Stimulated activated naive CD8-positive, alpha-beta T cell treated with anti-CD3 and anti-CD28 coated beads, Interleukin-15, Interleukin-2, amounts not matched to agents 100 ng/mL and 50 ng/mL, for 24 hours (primary cell): ENCODE measurements at regions not wholly inside any gene's neighbourhood (a gene's known extent, or its start where the extent isn't known, plus 50 kb on each side); places are given as distances from the start of the nearest gene placed in this dataset.

Experiments
- H3K27ac Mint-ChIP-seq: one replicate; pipeline ENCODE4 v1.8.0; 2021; ENCODE audit warnings: mild to moderate bottlenecking, mixed read lengths
- H3K27me3 Mint-ChIP-seq: one replicate; pipeline ENCODE4 v1.8.0; 2021; ENCODE audit warnings: mixed read lengths
- H3K36me3 Mint-ChIP-seq: one replicate; pipeline ENCODE4 v1.8.0; 2021; ENCODE audit warnings: low read depth, mixed read lengths
- H3K4me1 Mint-ChIP-seq: one replicate; pipeline ENCODE4 v1.8.0; 2021; ENCODE audit warnings: low read depth, mixed read lengths
- H3K4me3 Mint-ChIP-seq: one replicate; pipeline ENCODE4 v1.8.0; 2021; ENCODE audit warnings: mild to moderate bottlenecking, mixed read lengths
- H3K9me3 Mint-ChIP-seq: one replicate; pipeline ENCODE4 v1.8.0; 2021; ENCODE audit warnings: mixed read lengths

DNA sequence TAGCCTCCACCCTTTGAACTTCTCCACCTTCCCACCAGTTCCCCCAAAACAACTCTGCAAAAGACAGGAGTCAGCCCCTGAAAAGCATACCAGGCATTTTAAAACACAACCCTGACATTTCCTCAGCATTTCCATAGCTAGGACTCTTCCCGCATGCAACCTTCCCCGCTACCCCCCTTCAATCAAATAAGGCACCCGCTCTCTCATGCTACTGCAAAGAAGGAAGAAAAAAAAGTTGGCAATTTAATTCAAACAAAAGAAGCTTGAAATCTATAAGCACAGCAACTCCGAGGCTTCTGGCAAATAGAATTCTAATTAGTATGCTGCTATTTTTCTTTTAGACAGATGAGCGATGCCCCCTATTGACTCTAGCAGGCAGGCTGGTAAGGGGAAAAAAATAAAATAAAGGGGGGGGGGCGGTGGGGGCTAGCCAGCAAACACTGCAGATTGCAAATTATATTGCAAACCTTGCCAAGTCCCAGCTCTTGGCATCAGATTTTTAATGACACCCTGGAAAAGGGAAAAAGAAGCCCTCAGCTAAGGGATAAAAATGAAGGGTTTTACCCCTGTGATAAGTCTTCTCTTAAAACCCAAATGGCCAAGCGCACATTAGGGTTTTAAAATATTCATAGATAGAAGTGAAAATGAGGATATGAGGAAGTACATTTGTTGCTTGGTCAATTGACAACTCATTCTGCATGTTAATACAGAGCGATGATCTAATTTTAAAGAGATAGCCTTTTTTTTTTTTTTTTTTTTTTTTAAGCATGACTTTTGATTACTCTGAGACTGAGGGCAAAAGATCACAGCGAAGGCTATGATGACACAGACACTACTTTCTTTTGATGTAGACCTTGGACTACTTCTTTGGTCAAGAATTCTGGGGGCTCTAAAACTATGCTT is 255.2 kb downstream of the NR2F2 start:
- H3K4me1 Mint-ChIP-seq = no peaks in the 10 kb centered on the region
- no peaks in the 10 kb centered on the region for H3K36me3 Mint-ChIP-seq

GRCh38 chr15:96586901-96587300 is 256.4 kb downstream of the NR2F2 start:
- Mint-ChIP-seq H3K9me3 (no peaks in the 10 kb centered on the region), H3K4me1 (no peaks in the 10 kb centered on the region), H3K27me3 (no peaks in the 10 kb centered on the region), H3K4me3 (no peak overlapping the region), H3K36me3 (no peaks in the 10 kb centered on the region), H3K27ac (no peak overlapping the region)

More for the DNA sequence above, 255.2 kb downstream of the NR2F2 start:
- Mint-ChIP-seq H3K27me3 (no peaks in the 10 kb centered on the region), H3K4me3 (no peak overlapping the region), H3K9me3 (no peaks in the 10 kb centered on the region), H3K27ac (no peak overlapping the region)

DNA sequence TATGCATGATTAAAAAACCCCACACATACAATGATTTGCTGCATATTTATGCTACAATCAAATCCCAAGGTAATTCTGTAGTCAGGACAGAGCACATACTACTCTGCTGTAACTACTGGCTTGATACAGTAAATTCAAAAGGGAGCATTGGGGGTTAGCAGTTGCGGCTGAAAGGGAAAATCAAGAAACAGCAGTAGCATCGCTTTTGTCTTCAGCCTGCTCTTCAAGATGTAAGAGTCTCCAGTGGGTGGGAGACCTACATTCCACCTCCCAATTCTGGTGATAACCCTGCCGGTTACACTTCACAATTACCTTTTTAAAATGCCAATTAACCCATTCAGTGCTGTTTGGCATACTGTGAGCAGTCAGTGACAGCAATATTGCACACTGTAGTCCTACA is 259.4 kb downstream of the NR2F2 start:
- Mint-ChIP-seq H3K9me3 (no peaks in the 10 kb centered on the region), H3K4me3 (no peak overlapping the region), H3K27ac (no peak overlapping the region), H3K36me3 (no peaks in the 10 kb centered on the region), H3K4me1 (no peaks in the 10 kb centered on the region), H3K27me3 (no peaks in the 10 kb centered on the region)

DNA sequence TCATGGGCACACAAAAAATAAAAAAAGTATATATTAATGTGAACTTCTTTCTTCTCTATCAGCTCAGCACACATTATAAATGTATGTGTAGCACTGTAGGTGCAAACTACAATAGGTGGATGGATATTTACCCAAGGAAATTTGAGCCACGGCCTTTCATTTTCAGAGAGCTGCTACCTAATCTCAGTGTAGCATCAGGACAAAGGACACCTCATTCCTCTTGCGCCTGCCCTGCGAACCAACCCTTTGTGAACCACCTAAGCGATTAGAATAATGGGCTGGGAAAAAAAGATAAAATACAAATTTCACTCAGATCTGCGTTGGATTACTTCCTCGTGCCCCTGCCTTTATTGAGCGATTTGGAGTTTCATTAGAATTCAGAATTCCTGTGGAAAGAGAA is 263.2 kb downstream of the NR2F2 start:
- H3K36me3 Mint-ChIP-seq = no peaks in the 10 kb centered on the region
- no peak overlapping the region for H3K4me3 Mint-ChIP-seq
- no peak overlapping the region for H3K27ac Mint-ChIP-seq
- no peaks in the 10 kb centered on the region for H3K27me3 Mint-ChIP-seq
- no peaks in the 10 kb centered on the region for H3K4me1 Mint-ChIP-seq
- H3K9me3 Mint-ChIP-seq = peaks cover 4% of the 10 kb centered on the region

DNA sequence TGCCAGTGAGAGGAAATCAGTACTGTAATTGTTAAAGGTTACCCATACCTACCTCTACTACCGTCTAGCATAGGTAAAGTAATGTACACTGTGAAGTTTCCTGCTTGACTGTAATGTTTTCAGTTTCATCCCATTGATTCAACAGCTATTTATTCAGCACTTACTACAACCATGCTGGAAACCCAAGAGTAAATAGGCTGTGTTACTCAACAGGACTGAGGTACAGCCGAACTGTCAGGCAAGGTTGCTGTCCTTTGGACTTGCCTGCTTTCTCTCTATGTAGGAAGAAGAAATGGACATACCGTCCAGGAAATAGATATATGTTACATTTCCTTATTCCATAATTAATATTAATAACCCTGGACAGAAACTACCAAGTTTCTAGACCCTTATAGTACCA is 265.5 kb downstream of the NR2F2 start:
- Mint-ChIP-seq H3K27ac (no peak overlapping the region), H3K4me3 (no peak overlapping the region), H3K4me1 (no peaks in the 10 kb centered on the region), H3K27me3 (no peaks in the 10 kb centered on the region), H3K9me3 (peaks cover 4% of the 10 kb centered on the region), H3K36me3 (no peaks in the 10 kb centered on the region)

- Mint-ChIP-seq H3K4me3 (no peak overlapping the region), H3K36me3 (no peaks in the 10 kb centered on the region), H3K27me3 (no peaks in the 10 kb centered on the region), H3K4me1 (no peaks in the 10 kb centered on the region), H3K27ac (no peak overlapping the region), H3K9me3 (peaks cover 4% of the 10 kb centered on the region)
Observed at GRCh38 chr15:96598514-96598913, 268.0 kb downstream of the NR2F2 start.

DNA sequence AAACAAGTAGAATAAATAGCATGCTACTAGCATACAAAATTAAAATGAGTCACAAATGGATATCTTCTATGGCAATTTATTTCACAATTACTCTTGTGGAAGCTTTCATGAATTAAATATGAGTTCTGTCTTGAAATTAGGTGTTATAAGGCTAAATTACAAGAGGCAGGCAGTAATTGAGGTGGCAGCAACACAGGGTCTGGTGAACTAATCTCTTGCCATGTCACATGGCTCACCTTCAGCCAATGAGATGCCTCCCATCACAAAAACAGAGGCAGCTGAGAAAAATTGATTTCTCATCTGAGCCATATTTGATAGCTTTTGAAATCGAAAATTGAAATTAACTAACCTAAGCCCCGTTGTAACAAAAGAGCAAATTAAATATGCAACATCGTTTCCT is 268.8 kb downstream of the NR2F2 start:
- no peaks in the 10 kb centered on the region for H3K36me3 Mint-ChIP-seq
- no peak overlapping the region for H3K4me3 Mint-ChIP-seq
- peaks cover 4% of the 10 kb centered on the region for H3K9me3 Mint-ChIP-seq
- H3K27ac Mint-ChIP-seq = no peak overlapping the region
- H3K4me1 Mint-ChIP-seq = no peaks in the 10 kb centered on the region
- H3K27me3 Mint-ChIP-seq = no peaks in the 10 kb centered on the region

- no peaks in the 10 kb centered on the region for H3K4me1 Mint-ChIP-seq
- H3K27me3 Mint-ChIP-seq = no peaks in the 10 kb centered on the region
- no peak overlapping the region for H3K27ac Mint-ChIP-seq
- H3K9me3 Mint-ChIP-seq = peaks cover 4% of the 10 kb centered on the region
- H3K36me3 Mint-ChIP-seq = no peaks in the 10 kb centered on the region
- H3K4me3 Mint-ChIP-seq = no peak overlapping the region
Observed at GRCh38 chr15:96600350-96600749, 269.9 kb downstream of the NR2F2 start.

DNA sequence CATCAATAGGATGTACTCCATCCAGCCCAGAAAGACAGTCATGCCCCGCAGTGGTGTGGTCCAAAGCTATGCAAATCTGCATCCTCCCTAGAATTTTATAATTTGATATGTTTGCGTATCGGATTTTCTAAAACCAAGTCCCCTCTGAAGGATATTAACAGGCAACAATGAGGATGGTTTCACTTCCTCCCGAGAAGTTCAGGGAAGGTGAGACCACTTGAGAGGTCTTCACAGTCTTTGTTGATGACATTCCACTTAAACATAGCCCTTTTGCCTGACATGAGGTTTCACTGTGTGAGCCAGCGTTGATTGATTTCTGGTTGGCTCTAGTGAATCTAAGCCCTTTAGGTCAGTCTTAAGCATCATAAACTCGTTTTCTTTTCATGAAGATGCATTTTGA is 276.1 kb downstream of the NR2F2 start:
- no peak overlapping the region for H3K27ac Mint-ChIP-seq
- no peaks in the 10 kb centered on the region for H3K4me1 Mint-ChIP-seq
- H3K4me3 Mint-ChIP-seq = no peak overlapping the region
- H3K9me3 Mint-ChIP-seq = peaks cover 3% of the 10 kb centered on the region
- H3K36me3 Mint-ChIP-seq = no peaks in the 10 kb centered on the region
- H3K27me3 Mint-ChIP-seq = no peaks in the 10 kb centered on the region

DNA sequence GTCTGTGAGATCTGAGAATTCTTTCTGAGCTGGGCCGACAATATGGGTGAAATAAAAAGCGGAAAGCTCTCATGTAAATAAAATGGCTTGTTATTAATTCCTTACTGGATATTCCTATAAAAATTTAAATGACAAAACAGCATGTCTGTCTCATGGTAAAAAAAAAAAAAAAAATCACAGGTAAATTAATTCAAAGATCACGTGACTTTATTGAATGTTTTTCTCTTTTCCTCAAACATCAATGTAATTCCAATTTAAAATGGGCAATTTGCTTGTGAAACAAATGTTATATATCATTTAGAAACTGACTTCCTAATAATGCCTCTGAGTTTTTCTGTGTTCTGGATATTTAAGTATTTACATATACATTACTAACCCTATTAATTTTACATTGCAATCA is 280.3 kb downstream of the NR2F2 start:
- H3K9me3 Mint-ChIP-seq = peaks cover 8% of the 10 kb centered on the region
- H3K4me3 Mint-ChIP-seq = no peak overlapping the region
- H3K27me3 Mint-ChIP-seq = no peaks in the 10 kb centered on the region
- H3K27ac Mint-ChIP-seq = no peak overlapping the region
- H3K36me3 Mint-ChIP-seq = no peaks in the 10 kb centered on the region
- H3K4me1 Mint-ChIP-seq = no peaks in the 10 kb centered on the region

- Mint-ChIP-seq H3K4me3 (no peak overlapping the region), H3K36me3 (no peaks in the 10 kb centered on the region), H3K9me3 (peaks cover 8% of the 10 kb centered on the region), H3K4me1 (no peaks in the 10 kb centered on the region), H3K27me3 (no peaks in the 10 kb centered on the region), H3K27ac (no peak overlapping the region)
Observed at GRCh38 chr15:96612917-96613316, 282.4 kb downstream of the NR2F2 start.

DNA sequence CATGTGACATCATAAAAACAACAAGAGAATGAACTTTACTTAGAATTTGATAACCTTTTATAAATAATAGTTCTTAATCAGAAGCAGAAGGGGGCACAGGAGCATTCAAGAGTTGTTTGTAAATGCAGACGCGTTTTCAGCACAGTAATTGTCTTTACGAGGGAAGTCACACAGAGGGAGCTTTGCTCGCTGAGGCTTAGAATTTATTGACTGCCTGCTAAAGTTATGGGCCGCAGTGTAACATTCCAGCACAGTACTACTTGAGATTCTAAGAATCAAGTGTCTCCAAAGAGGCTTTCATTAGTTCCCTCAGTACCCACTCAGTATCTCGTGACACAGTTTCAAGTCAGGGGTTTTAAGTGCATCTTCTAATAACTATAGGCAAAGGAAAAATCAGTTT is 288.7 kb downstream of the NR2F2 start:
- no peaks in the 10 kb centered on the region for H3K27me3 Mint-ChIP-seq
- H3K4me3 Mint-ChIP-seq = no peak overlapping the region
- no peaks in the 10 kb centered on the region for H3K36me3 Mint-ChIP-seq

GRCh38 chr15:96622714-96623113 is 292.2 kb downstream of the NR2F2 start:
- Mint-ChIP-seq H3K4me1 (no peaks in the 10 kb centered on the region), H3K27me3 (no peaks in the 10 kb centered on the region), H3K4me3 (no peak overlapping the region), H3K36me3 (no peaks in the 10 kb centered on the region), H3K27ac (no peak overlapping the region), H3K9me3 (no peaks in the 10 kb centered on the region)

More for the DNA sequence above, 288.7 kb downstream of the NR2F2 start:
- Mint-ChIP-seq H3K9me3 (no peaks in the 10 kb centered on the region), H3K4me1 (no peaks in the 10 kb centered on the region), H3K27ac (no peak overlapping the region)

DNA sequence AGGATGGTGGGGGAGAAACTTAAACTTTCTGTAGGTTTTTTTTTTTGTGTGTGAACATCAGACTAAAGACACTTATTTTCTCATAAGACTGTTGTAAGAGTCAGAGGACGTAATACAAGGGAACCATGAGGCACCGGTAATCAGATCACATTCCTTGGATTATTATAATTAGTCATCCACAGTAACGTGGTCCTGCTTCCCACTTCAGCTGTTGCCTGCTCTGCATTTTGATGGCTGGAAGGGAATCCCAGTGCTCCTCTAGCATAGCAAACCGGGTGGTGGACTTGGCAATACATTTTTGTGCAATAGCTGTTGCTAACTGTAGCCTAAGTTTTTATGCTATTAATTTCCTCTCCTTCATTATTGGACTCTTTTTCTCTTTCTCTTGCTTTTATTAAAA is 294.8 kb downstream of the NR2F2 start:
- Mint-ChIP-seq H3K36me3 (no peaks in the 10 kb centered on the region), H3K27ac (no peak overlapping the region), H3K4me3 (no peak overlapping the region), H3K4me1 (no peaks in the 10 kb centered on the region), H3K9me3 (no peaks in the 10 kb centered on the region), H3K27me3 (no peaks in the 10 kb centered on the region)

- Mint-ChIP-seq H3K27ac (no peak overlapping the region), H3K27me3 (no peaks in the 10 kb centered on the region), H3K4me3 (no peak overlapping the region), H3K4me1 (no peaks in the 10 kb centered on the region), H3K36me3 (no peaks in the 10 kb centered on the region), H3K9me3 (no peaks in the 10 kb centered on the region)
Observed at GRCh38 chr15:96627031-96627568, 296.6 kb downstream of the NR2F2 start.

- no peak overlapping the region for H3K27ac Mint-ChIP-seq
- peaks cover 4% of the 10 kb centered on the region for H3K9me3 Mint-ChIP-seq
- H3K4me3 Mint-ChIP-seq = no peak overlapping the region
- H3K27me3 Mint-ChIP-seq = no peaks in the 10 kb centered on the region
- H3K4me1 Mint-ChIP-seq = no peaks in the 10 kb centered on the region
- H3K36me3 Mint-ChIP-seq = no peaks in the 10 kb centered on the region
Observed at GRCh38 chr15:96629511-96629910, 299.0 kb downstream of the NR2F2 start.
